Spleen (tissue), 7 donors: ENCODE measurements at regions not wholly inside any gene's neighbourhood (a gene's known extent, or its start where the extent isn't known, plus 50 kb on each side); places are given as distances from the start of the nearest gene placed in this dataset.

Source experiments
- POLR2A ChIP-seq, 3 donors: fragments of 450-650 bp; IDR thresholded peaks; one replicate each; pipeline ENCODE4 v1.5.1; 2017; ENCODE audit warnings: antibody characterized with exemption in 3 of 3, mild to moderate bottlenecking in 1 of 3
- POLR2AphosphoS5 ChIP-seq, 3 donors: sonication (generic); formaldehyde crosslinking; IDR thresholded peaks; one replicate each; pipeline ENCODE4 v1.5.1; 2017; ENCODE audit warnings: antibody characterized with exemption in 3 of 3
- TF ChIP-seq, protein P1 (sequence below), 11 experiments: fragments of 200-600 bp in 7 of 11; fragments of 450-650 bp in 4 of 11; sonication (generic) in 4 of 11; IDR thresholded peaks in 8 of 11; conservative IDR thresholded peaks in 3 of 11; 1 replicate in 7 of 11; 2 replicates in 4 of 11; pipeline versions ENCODE4 v1.4.0 to v1.8.0; 2016 to 2021; ENCODE audit warnings: antibody characterized with exemption in 11 of 11, inconsistent platforms in 4 of 11, mild to moderate bottlenecking in 1 of 11
- donor health status: DM: no; HTN: no; CAD: no; lungs with moderate emphysema.
- donor health status: DM: no; HTN: no; CAD: no.
- donor health status: DM: no; HTN: no; CAD: no.

DNA sequence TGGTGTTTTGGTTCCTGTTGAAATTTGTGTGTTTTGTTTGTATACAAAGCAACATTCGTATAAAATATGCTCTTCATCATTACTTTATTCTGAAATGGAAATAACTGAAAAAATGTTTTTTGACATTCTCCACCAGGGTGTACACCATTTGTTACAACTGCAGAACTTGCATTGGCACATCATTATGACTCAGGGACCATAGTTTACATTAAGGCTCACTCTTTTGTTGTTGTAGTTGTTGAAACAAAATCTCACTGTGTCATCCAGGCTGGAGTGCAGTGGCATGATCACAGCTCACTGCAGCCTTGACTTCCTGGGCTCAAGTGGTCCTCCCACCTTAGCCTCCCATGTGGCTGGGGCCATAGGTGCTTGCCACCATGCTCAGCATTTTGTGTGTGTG lies 676.6 kb downstream of the TDRD15 start:
- TF ChIP-seq, protein P1, sequence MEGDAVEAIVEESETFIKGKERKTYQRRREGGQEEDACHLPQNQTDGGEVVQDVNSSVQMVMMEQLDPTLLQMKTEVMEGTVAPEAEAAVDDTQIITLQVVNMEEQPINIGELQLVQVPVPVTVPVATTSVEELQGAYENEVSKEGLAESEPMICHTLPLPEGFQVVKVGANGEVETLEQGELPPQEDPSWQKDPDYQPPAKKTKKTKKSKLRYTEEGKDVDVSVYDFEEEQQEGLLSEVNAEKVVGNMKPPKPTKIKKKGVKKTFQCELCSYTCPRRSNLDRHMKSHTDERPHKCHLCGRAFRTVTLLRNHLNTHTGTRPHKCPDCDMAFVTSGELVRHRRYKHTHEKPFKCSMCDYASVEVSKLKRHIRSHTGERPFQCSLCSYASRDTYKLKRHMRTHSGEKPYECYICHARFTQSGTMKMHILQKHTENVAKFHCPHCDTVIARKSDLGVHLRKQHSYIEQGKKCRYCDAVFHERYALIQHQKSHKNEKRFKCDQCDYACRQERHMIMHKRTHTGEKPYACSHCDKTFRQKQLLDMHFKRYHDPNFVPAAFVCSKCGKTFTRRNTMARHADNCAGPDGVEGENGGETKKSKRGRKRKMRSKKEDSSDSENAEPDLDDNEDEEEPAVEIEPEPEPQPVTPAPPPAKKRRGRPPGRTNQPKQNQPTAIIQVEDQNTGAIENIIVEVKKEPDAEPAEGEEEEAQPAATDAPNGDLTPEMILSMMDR (IDR thresholded peaks at IDR 0.05 in 8 of 11, conservative IDR thresholded peaks at IDR 0.05 in 3 of 11) = no peak
- TF ChIP-seq POLR2AphosphoS5 (IDR thresholded peaks at IDR 0.05) = no peak
- TF ChIP-seq POLR2A (IDR thresholded peaks at IDR 0.05) = no peak
